HG03060 (cell line): ENCODE measurements at regions not wholly inside any gene's neighbourhood (a gene's known extent, or its start where the extent isn't known, plus 50 kb on each side); places are given as distances from the start of the nearest gene placed in this dataset.

Experiments used
- ATAC-seq: cut with Tn5 transposase; IDR thresholded peaks from one replicate; pipeline ENCODE4 v1.9.1; 2021; ENCODE audit warnings: low read depth, moderate number of reproducible peaks; ENCODE audit not compliant: unreplicated experiment

- ATAC-seq: no peak
These were observed 233.3 kb upstream of the NFE2L3 start for GRCh38 chr7:25918731-25919130.

GRCh38 chr7:25922296-25922695 is 229.7 kb upstream of the NFE2L3 start:
- no peak for ATAC-seq

GRCh38 chr7:25923741-25924460 is 228.1 kb upstream of the NFE2L3 start:
- no peak for ATAC-seq

GRCh38 chr7:25926009-25926408 is 226.0 kb upstream of the NFE2L3 start:
- ATAC-seq: no peak

- no peak for ATAC-seq
These were observed 225.5 kb upstream of the NFE2L3 start for GRCh38 chr7:25926451-25926850.

- ATAC-seq: no peak
These were observed 224.9 kb upstream of the NFE2L3 start for GRCh38 chr7:25926891-25927625.

GRCh38 chr7:25927626-25927978 is 224.4 kb upstream of the NFE2L3 start:
- no peak for ATAC-seq

- no peak for ATAC-seq
These were observed 223.3 kb upstream of the NFE2L3 start for GRCh38 chr7:25928549-25929330.

- no peak for ATAC-seq
These were observed 222.6 kb upstream of the NFE2L3 start for GRCh38 chr7:25929448-25929847.

- ATAC-seq: no peak
These were observed 221.4 kb upstream of the NFE2L3 start for GRCh38 chr7:25930492-25931048.

- ATAC-seq: no peak
These were observed 220.8 kb upstream of the NFE2L3 start for GRCh38 chr7:25931156-25931555.

GRCh38 chr7:25933921-25934320 is 218.1 kb upstream of the NFE2L3 start:
- no peak for ATAC-seq

- no peak for ATAC-seq
These were observed 211.7 kb upstream of the NFE2L3 start for GRCh38 chr7:25940086-25940906.

- no peak for ATAC-seq
These were observed 207.1 kb upstream of the NFE2L3 start for GRCh38 chr7:25944777-25945515.

- no peak for ATAC-seq
These were observed 206.4 kb upstream of the NFE2L3 start for GRCh38 chr7:25945608-25946007.

- ATAC-seq: no peak
These were observed 205.8 kb upstream of the NFE2L3 start for GRCh38 chr7:25946181-25946580.

GRCh38 chr7:25947669-25948516 is 204.1 kb upstream of the NFE2L3 start:
- no peak for ATAC-seq

- no peak for ATAC-seq
These were observed 202.1 kb upstream of the NFE2L3 start for GRCh38 chr7:25949736-25950487.
